ACHN (cell line): ENCODE measurements at regions not wholly inside any gene's neighbourhood (a gene's known extent, or its start where the extent isn't known, plus 50 kb on each side); places are given as distances from the start of the nearest gene placed in this dataset.

Experiments used
- DNase-seq: peaks from one replicate; pipeline ENCODE4 v3.0.0-alpha.2; 2015
- in situ Hi-C: cut with HindIII; loops from 2 replicates; pipeline ENCODE4 v1.10.0; 2017; ENCODE audit warnings: low sequenced_read_pairs, low pct_ligation_motif_present, low pct_unique_long_range_greater_than_20kb

- in situ Hi-C loops, result no loop called here
These were observed 57.6 kb downstream of the TENT5A start for GRCh38 chr6:81694855-81695254.

GRCh38 chr6:81694207-81694606 lies 58.3 kb downstream of the TENT5A start:
- in situ Hi-C loops, result no loop called here
- DNase-seq, result no peak

More at GRCh38 chr6:81694855-81695254, 57.6 kb downstream of the TENT5A start:
- no peak for DNase-seq

- in situ Hi-C loops, result no loop called here
- DNase-seq, result no peak
These were observed 59.2 kb downstream of the TENT5A start for GRCh38 chr6:81693266-81693665.

GRCh38 chr6:81690073-81690472 lies 62.4 kb downstream of the TENT5A start:
- DNase-seq, result no peak

GRCh38 chr6:81689580-81689979 lies 62.9 kb downstream of the TENT5A start:
- DNase-seq, result no peak
- in situ Hi-C loops, result no loop called here

More at GRCh38 chr6:81690073-81690472, 62.4 kb downstream of the TENT5A start:
- in situ Hi-C loops, result no loop called here

- no peak for DNase-seq
- in situ Hi-C loops, result no loop called here
These were observed 68.6 kb downstream of the TENT5A start for GRCh38 chr6:81683912-81684311.

GRCh38 chr6:81682858-81683620 lies 69.4 kb downstream of the TENT5A start:
- in situ Hi-C loops, result no loop called here
- DNase-seq, result no peak

- in situ Hi-C loops, result no loop called here
- no peak for DNase-seq
These were observed 70.2 kb downstream of the TENT5A start for GRCh38 chr6:81682235-81682795.

GRCh38 chr6:81669445-81669844 lies 83.0 kb downstream of the TENT5A start:
- in situ Hi-C loops, result no loop called here

GRCh38 chr6:81668615-81669047 lies 83.8 kb downstream of the TENT5A start:
- in situ Hi-C loops, result no loop called here
- no peak for DNase-seq

More at GRCh38 chr6:81669445-81669844, 83.0 kb downstream of the TENT5A start:
- no peak for DNase-seq

GRCh38 chr6:81666481-81666880 lies 86.0 kb downstream of the TENT5A start:
- DNase-seq, result no peak
- in situ Hi-C loops, result no loop called here

GRCh38 chr6:81656231-81656630 lies 96.2 kb downstream of the TENT5A start:
- in situ Hi-C loops, result no loop called here
- DNase-seq, result no peak

- in situ Hi-C loops, result no loop called here
- no peak for DNase-seq
These were observed 96.8 kb downstream of the TENT5A start for GRCh38 chr6:81655696-81656095.

- in situ Hi-C loops, result no loop called here
- no peak for DNase-seq
These were observed 104.0 kb downstream of the TENT5A start for GRCh38 chr6:81648502-81648901.

GRCh38 chr6:81643156-81643555 lies 109.3 kb downstream of the TENT5A start:
- in situ Hi-C loops, result no loop called here
- DNase-seq, result no peak

- DNase-seq, result no peak
- in situ Hi-C loops, result no loop called here
These were observed 111.6 kb downstream of the TENT5A start for GRCh38 chr6:81640891-81641290.

- in situ Hi-C loops, result no loop called here
- no peak for DNase-seq
These were observed 112.4 kb downstream of the TENT5A start for GRCh38 chr6:81640126-81640525.

- DNase-seq, result no peak
- in situ Hi-C loops, result no loop called here
These were observed 114.1 kb downstream of the TENT5A start for GRCh38 chr6:81638366-81638765.

- DNase-seq, result no peak
- in situ Hi-C loops, result no loop called here
These were observed 115.4 kb downstream of the TENT5A start for GRCh38 chr6:81636930-81637568.
